ENCODE measurements at regions not wholly inside any gene's neighbourhood (a gene's known extent, or its start where the extent isn't known, plus 50 kb on each side); places are given as distances from the start of the nearest gene placed in this dataset.

- intact Hi-C loops (cut with micrococcal nuclease; ENCODE audit: unreplicated experiment): no loop called here
- Histone ChIP-seq H3K36me3 (ENCODE audit: insufficient read depth, low read length, poor library complexity, severe bottlenecking) (no peaks in the 10 kb centered on the region), H3K4me3 (ENCODE audit: low read depth, low read length, poor library complexity, severe bottlenecking) (no peak overlapping the region), H3K4me1 (ENCODE audit: insufficient read depth, low read length, poor library complexity, severe bottlenecking) (peaks cover 27% of the 10 kb centered on the region), H3K27me3 (replicated peaks; ENCODE audit: insufficient read depth, low read depth, low read length, poor library complexity) (no peaks in the 10 kb centered on the region), H3K27ac (ENCODE audit: low read depth, low read length, poor library complexity, severe bottlenecking) (no peak overlapping the region), H3K9me3 (ENCODE audit: low read depth, low read length, poor library complexity, severe bottlenecking) (peaks cover 1% of the 10 kb centered on the region)
- no peak for DNase-seq (ENCODE audit: low spot score)
- no TSS peak for BruUV-seq (replicated peaks)
- CTCF ChIA-PET: no interaction called here
- POLR2A ChIA-PET (ENCODE audit: low non-redundant PET): no interaction called here
- TF ChIP-seq CTCF (conservative IDR thresholded peaks at IDR 0.05; ENCODE audit: low read depth, low read length) (no peak), EZH2 (IDR thresholded peaks at IDR 0.05; ENCODE audit: borderline replicate concordance, low read depth, low read length, poor library complexity, severe bottlenecking) (no peak)
These were observed 594.9 kb upstream of the CDH2 start for GRCh38 chr18:28771849-28772248.

GRCh38 chr18:28768791-28769768 is 592.1 kb upstream of the CDH2 start:
- H3K36me3 ChIP-seq (ENCODE audit: insufficient read depth, low read length, poor library complexity, severe bottlenecking): no peaks in the 10 kb centered on the region
- no peak for DNase-seq (ENCODE audit: low spot score)
- no peak overlapping the region for H3K4me3 ChIP-seq (ENCODE audit: low read depth, low read length, poor library complexity, severe bottlenecking)
- no peaks in the 10 kb centered on the region for H3K27me3 ChIP-seq (replicated peaks; ENCODE audit: insufficient read depth, low read depth, low read length, poor library complexity)
- TF ChIP-seq EZH2 (IDR thresholded peaks at IDR 0.05; ENCODE audit: borderline replicate concordance, low read depth, low read length, poor library complexity, severe bottlenecking): no peak
- TF ChIP-seq CTCF (conservative IDR thresholded peaks at IDR 0.05; ENCODE audit: low read depth, low read length): no peak
- BruUV-seq (replicated peaks): no TSS peak
- H3K27ac ChIP-seq (ENCODE audit: low read depth, low read length, poor library complexity, severe bottlenecking): no peak overlapping the region
- peaks cover 45% of the 10 kb centered on the region for H3K4me1 ChIP-seq (ENCODE audit: insufficient read depth, low read length, poor library complexity, severe bottlenecking)
- POLR2A ChIA-PET (ENCODE audit: low non-redundant PET): no interaction called here
- no peaks in the 10 kb centered on the region for H3K9me3 ChIP-seq (ENCODE audit: low read depth, low read length, poor library complexity, severe bottlenecking)
- CTCF ChIA-PET: no interaction called here
- intact Hi-C loops (cut with micrococcal nuclease; ENCODE audit: unreplicated experiment): no loop called here

GRCh38 chr18:28767727-28768211 is 590.8 kb upstream of the CDH2 start:
- peak; percentile 81 for DNase-seq (ENCODE audit: low spot score)
- Histone ChIP-seq H3K36me3 (ENCODE audit: insufficient read depth, low read length, poor library complexity, severe bottlenecking) (no peaks in the 10 kb centered on the region), H3K4me1 (ENCODE audit: insufficient read depth, low read length, poor library complexity, severe bottlenecking) (peaks cover 45% of the 10 kb centered on the region), H3K9me3 (ENCODE audit: low read depth, low read length, poor library complexity, severe bottlenecking) (no peaks in the 10 kb centered on the region), H3K4me3 (ENCODE audit: low read depth, low read length, poor library complexity, severe bottlenecking) (no peak overlapping the region), H3K27me3 (replicated peaks; ENCODE audit: insufficient read depth, low read depth, low read length, poor library complexity) (no peaks in the 10 kb centered on the region), H3K27ac (ENCODE audit: low read depth, low read length, poor library complexity, severe bottlenecking) (peak overlapping the region; percentile 5)
- CTCF ChIA-PET: no interaction called here
- BruUV-seq (replicated peaks): no TSS peak
- intact Hi-C loops (cut with micrococcal nuclease; ENCODE audit: unreplicated experiment): no loop called here
- TF ChIP-seq CTCF (conservative IDR thresholded peaks at IDR 0.05; ENCODE audit: low read depth, low read length) (no peak), EZH2 (IDR thresholded peaks at IDR 0.05; ENCODE audit: borderline replicate concordance, low read depth, low read length, poor library complexity, severe bottlenecking) (no peak)
- POLR2A ChIA-PET (ENCODE audit: low non-redundant PET): no interaction called here

Data from A673 (cell line).